Uterus (tissue), 2 donors: ENCODE measurements at regions not wholly inside any gene's neighbourhood (a gene's known extent, or its start where the extent isn't known, plus 50 kb on each side); places are given as distances from the start of the nearest gene placed in this dataset.

Experiments used
- POLR2A ChIP-seq, 2 donors: fragments of 450-650 bp; IDR thresholded peaks; one replicate each; pipeline ENCODE4 v1.6.1; 2016; ENCODE audit warnings: antibody characterized with exemption in 2 of 2, mild to moderate bottlenecking in 1 of 2, moderate library complexity in 1 of 2
- TF ChIP-seq, protein P1 (sequence below), 4 experiments: fragments of 200-600 bp in 2 of 4; fragments of 450-650 bp in 2 of 4; sonication (generic) in 2 of 4; IDR thresholded peaks; one replicate each; pipeline ENCODE4 v1.5.1; 2016 to 2019; ENCODE audit warnings: antibody characterized with exemption in 4 of 4, mild to moderate bottlenecking in 2 of 4, moderate library complexity in 1 of 4

DNA sequence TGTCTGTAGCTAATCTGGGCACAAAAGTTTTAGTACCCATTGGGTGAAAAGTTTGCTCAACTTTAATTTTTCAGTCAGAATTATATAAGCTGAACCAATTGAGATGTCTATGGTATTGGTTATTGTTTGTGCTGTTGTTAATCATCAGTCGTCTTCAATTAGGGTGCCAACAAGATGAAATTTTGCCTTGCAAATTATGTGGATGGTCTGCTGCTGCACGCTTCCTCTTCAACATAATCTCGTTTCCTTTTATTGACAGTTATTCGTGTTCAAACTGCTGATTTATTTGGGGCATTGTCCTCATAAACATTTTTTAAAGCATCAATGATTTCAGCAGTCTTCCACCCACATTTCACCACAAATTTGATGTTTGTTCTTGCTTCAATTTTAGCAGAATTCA, 194.0 kb downstream of the HTR1A start:
- no peak for TF ChIP-seq POLR2A (IDR thresholded peaks at IDR 0.05)
- TF ChIP-seq, protein P1, sequence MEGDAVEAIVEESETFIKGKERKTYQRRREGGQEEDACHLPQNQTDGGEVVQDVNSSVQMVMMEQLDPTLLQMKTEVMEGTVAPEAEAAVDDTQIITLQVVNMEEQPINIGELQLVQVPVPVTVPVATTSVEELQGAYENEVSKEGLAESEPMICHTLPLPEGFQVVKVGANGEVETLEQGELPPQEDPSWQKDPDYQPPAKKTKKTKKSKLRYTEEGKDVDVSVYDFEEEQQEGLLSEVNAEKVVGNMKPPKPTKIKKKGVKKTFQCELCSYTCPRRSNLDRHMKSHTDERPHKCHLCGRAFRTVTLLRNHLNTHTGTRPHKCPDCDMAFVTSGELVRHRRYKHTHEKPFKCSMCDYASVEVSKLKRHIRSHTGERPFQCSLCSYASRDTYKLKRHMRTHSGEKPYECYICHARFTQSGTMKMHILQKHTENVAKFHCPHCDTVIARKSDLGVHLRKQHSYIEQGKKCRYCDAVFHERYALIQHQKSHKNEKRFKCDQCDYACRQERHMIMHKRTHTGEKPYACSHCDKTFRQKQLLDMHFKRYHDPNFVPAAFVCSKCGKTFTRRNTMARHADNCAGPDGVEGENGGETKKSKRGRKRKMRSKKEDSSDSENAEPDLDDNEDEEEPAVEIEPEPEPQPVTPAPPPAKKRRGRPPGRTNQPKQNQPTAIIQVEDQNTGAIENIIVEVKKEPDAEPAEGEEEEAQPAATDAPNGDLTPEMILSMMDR (IDR thresholded peaks at IDR 0.05): no peak
